Psoas muscle (tissue), 7 donors: ENCODE measurements at regions not wholly inside any gene's neighbourhood (a gene's known extent, or its start where the extent isn't known, plus 50 kb on each side); places are given as distances from the start of the nearest gene placed in this dataset.

ENCODE experiments used
- ATAC-seq, 4 donors: fragments of 200-7000 bp; cut with Tn5 transposase; one replicate each; pipeline ENCODE4 v1.9.1; 2020; ENCODE audit warnings: moderate library complexity in 3 of 4, mild to moderate bottlenecking in 2 of 4
- DNase-seq, 2 donors: peaks; one replicate each; pipeline ENCODE4 v3.0.0-alpha.2; 2020
- H3K27ac ChIP-seq: fragments of 200-600 bp; one replicate; pipeline ENCODE4 v1.8.0; 2022
- H3K27me3 ChIP-seq, 3 donors: fragments of 200-600 bp in 1 of 3; one replicate each; pipeline versions ENCODE4 v1.6.1 to v1.8.0; 2013 to 2022; ENCODE audit warnings: low read length in 2 of 3, mild to moderate bottlenecking in 2 of 3, moderate library complexity in 1 of 3; ENCODE audit not compliant: insufficient read depth in 3 of 3
- H3K36me3 ChIP-seq, 2 donors: fragments of 200-600 bp in 1 of 2; one replicate each; pipeline versions ENCODE4 v1.6.1 to v1.8.0; 2013 to 2022; ENCODE audit warnings: low read depth in 1 of 2, mild to moderate bottlenecking in 1 of 2, moderate library complexity in 1 of 2; ENCODE audit not compliant: insufficient read depth in 1 of 2
- H3K4me1 ChIP-seq: fragments of 200-600 bp; one replicate; pipeline ENCODE4 v1.8.0; 2022
- H3K4me3 ChIP-seq: fragments of 200-600 bp; one replicate; pipeline ENCODE4 v1.8.0; 2022; ENCODE audit warnings: mild to moderate bottlenecking
- H3K9me3 ChIP-seq: fragments of 200-600 bp; one replicate; pipeline ENCODE4 v1.8.0; 2022
- CTCF ChIP-seq: fragments of 200-600 bp; IDR thresholded peaks from one replicate; pipeline ENCODE4 v1.8.0; 2022; ENCODE audit warnings: antibody characterized with exemption
- WGBS, 3 donors: extraction: QIAGEN DNeasy Blood & Tissue Kit; methylation state at CpG; one replicate each; pipeline versions ENCODE4 v1.1.6 to v1.1.7; 2013; 5-methylcytosine and 5-hydroxymethylcytosine counted together
- intact Hi-C, 2 donors: fragments of 100-400 bp; cut with DNase I; formaldehyde crosslinking; loops; one replicate each; pipeline versions ENCODE4 v1.11.0 to v1.14.2; 2022
- donor health status: healthy with polysubstance abuse.
- donor health status: DM: no; HTN: no; CAD: no; lungs with moderate emphysema.
- donor health status: Bipolar disorder and iron deficiency.
- donor health status: healthy.
- donor health status: DM: yes; HTN: yes; CAD: no.
- donor health status: DM: no; HTN: no; CAD: no.
- donor health status: DM: yes; HTN: yes; CAD: no.

GRCh38 chr13:106376401-106377112, 158.9 kb downstream of the EFNB2 start:
- 82 to 84% (median 83%) methylated on average over 21 of the region's 21 CpGs for WGBS, 3 donors
- TF ChIP-seq CTCF = no peak
- Histone ChIP-seq H3K27ac (no peak overlapping the region), H3K4me3 (no peak overlapping the region), H3K36me3 (no peaks in the 10 kb centered on the region), H3K9me3 (no peaks in the 10 kb centered on the region), H3K27me3 (peaks cover 0 to 6% (median 3%) of the 10 kb centered on the region in 3 donors), H3K4me1 (no peaks in the 10 kb centered on the region)
- ATAC-seq = no peak
- intact Hi-C loops = no loop called here
- DNase-seq = no peak

DNA sequence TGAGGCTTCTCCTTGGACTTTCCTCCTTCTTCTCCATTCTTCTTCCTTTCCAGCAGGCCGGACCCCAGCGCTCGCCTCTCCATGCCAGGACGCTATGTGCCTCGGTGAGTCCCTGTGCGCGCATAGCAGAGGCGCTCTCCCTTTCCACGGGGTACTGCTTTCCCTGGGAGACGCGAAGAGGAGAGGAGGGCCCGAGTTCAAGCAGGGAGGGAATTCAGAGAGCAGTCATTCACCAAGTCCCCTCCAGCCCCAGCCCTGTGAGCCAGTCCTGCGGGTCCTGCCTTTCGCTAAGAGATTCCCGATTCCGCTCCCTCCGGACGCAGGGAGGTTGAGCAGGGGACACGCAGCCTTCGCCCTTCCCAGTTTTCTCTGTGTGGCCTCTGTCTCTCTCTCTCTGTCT, 160.4 kb downstream of the EFNB2 start:
- TF ChIP-seq CTCF = no peak
- no peak for DNase-seq
- Histone ChIP-seq H3K36me3 (no peaks in the 10 kb centered on the region), H3K4me3 (no peak overlapping the region), H3K9me3 (no peaks in the 10 kb centered on the region), H3K4me1 (no peaks in the 10 kb centered on the region), H3K27me3 (peaks cover 0 to 6% (median 3%) of the 10 kb centered on the region in 3 donors), H3K27ac (no peak overlapping the region)
- WGBS, 3 donors = 97 to 98% (median 98%) methylated on average over 18 to 20 of the region's 20 CpGs
- intact Hi-C loops = no loop called here
- ATAC-seq = no peak

GRCh38 chr13:106374631-106375030, 160.8 kb downstream of the EFNB2 start:
- Histone ChIP-seq H3K4me3 (no peak overlapping the region), H3K27ac (no peak overlapping the region), H3K27me3 (peaks cover 0 to 6% (median 3%) of the 10 kb centered on the region in 3 donors), H3K9me3 (no peaks in the 10 kb centered on the region), H3K36me3 (no peaks in the 10 kb centered on the region), H3K4me1 (no peaks in the 10 kb centered on the region)
- ATAC-seq (no peak), DNase-seq (no peak)
- TF ChIP-seq CTCF = no peak
- 93 to 95% (median 95%) methylated on average over 10 of the region's 10 CpGs for WGBS, 3 donors
- intact Hi-C loops = no loop called here

DNA sequence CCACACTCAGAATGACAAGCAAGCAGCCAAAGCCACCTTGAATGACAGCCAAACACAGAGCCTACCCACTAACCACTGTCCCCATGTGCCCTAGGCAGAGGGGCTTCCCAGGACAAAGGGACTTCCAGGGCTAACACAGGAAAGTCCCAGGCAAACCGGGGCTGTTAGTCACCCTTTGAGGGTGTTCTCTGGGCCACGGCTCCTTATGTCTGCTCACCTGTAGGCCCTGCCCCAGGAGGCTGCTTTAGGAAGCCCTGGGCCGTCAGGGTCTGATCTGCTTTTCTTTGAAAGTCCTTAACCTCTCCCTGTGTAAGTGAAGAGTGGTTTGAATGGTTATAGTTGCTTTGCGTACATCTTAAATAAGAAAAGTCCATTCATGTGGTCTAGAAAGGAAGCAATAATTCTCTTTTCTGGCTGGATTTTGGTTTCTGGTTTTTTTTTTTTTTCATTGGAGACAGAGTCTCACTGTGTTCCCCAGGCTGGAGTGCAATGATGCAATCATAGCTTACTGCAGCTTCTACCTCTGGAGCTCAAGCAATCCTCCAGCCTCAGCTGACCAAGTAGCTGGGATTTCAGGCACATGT, 161.4 kb downstream of the EFNB2 start:
- H3K4me3 ChIP-seq = no peak overlapping the region
- H3K36me3 ChIP-seq = no peaks in the 10 kb centered on the region
- WGBS, 3 donors = 49 to 62% (median 58%) methylated on average over 4 of the region's 4 CpGs
- peaks cover 0 to 6% (median 3%) of the 10 kb centered on the region in 3 donors for H3K27me3 ChIP-seq
- H3K27ac ChIP-seq = no peak overlapping the region
- no peaks in the 10 kb centered on the region for H3K4me1 ChIP-seq
- intact Hi-C loops = no loop called here
- ATAC-seq (no peak), DNase-seq (no peak)
- no peaks in the 10 kb centered on the region for H3K9me3 ChIP-seq
- no peak for TF ChIP-seq CTCF
